ENCODE measurements at regions not wholly inside any gene's neighbourhood (a gene's known extent, or its start where the extent isn't known, plus 50 kb on each side); places are given as distances from the start of the nearest gene placed in this dataset.
"Not testable (repeated sequence)": the region's sequence is repeated elsewhere in the genome, so short reads cannot be mapped to it uniquely, and the experiment has no call there.

DNA sequence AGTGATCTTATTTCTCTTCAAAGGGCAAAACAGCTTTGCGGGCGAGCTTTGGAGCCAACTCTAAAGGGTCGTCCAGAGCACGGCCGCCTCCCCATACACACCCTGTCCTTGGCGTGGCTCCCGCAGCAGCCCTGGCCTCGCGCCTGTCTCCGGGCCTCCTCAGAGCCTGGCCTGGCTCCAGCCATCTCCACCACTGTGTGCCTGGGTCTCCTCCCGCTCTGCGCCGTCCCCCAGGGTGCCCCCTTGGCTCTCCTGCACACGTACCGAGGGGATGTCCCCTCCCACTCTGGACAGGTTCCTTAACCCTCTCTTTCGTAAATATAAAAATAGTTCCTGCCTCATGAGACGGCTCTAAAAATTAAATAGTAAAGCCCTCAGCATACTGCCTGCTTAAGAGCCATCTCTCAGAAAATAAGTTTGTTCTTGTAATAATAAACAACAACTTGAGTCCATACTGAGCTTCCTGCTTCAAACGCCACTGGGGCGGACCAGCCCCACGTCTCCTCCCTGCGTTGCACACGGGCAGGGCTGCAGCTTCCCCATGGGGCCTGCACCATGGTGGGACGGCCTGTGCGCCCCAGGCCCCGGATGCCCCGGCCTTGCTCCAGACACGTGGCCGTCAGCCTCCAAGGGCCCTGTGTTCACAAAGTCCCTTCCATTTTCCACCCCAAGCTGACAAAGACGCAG lies 226.2 kb downstream of the TTLL2 start:
- no peak for DNase-seq

GRCh38 chr6:167551628-167552257 lies 226.9 kb downstream of the TTLL2 start:
- no peak for DNase-seq

DNA sequence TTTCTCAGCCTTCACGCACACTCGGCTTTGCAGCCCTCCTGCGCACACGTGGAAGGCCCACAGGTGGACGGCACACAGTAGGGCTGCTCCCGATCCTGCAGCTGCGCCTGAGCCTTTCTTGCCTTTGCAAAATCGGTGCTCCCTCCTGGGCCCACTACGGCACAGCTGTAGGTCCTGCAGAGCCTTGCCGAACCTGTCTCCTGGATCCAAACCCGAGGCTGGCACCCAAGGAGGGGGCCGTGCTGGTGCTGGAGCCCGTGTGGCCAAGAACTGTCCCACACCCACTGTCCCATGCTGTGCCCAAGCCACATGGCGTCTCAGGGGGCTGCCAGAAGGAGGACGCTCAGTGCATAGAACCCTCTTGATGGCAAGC lies 227.4 kb downstream of the TTLL2 start:
- DNase-seq = no peak

- DNase-seq = no peak
Measured at GRCh38 chr6:167552961-167553735, 228.3 kb downstream of the TTLL2 start.

GRCh38 chr6:167553736-167554119 lies 228.8 kb downstream of the TTLL2 start:
- no peak for DNase-seq

DNA sequence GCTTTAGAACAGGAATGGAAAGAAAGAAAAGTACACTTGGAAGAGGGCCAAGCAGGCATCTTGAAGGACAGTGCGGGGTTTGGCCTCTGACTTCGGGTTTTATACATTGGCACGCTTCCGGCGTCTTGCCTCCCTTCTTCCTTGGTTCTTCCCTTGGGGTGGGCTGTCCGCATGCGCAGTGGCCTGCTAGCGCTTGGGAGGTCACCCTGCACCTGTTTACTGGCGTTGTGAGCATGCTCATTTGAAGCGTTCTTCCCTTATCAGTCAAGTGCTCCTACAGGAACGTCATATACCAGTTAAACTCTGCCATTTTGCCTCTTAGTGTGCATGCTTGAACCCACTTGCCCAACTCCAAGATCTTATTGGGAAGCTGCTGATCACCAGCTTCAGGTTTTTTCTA lies 230.0 kb downstream of the TTLL2 start:
- DNase-seq = no peak

GRCh38 chr6:167555836-167556235 lies 230.9 kb downstream of the TTLL2 start:
- DNase-seq = no peak

DNA sequence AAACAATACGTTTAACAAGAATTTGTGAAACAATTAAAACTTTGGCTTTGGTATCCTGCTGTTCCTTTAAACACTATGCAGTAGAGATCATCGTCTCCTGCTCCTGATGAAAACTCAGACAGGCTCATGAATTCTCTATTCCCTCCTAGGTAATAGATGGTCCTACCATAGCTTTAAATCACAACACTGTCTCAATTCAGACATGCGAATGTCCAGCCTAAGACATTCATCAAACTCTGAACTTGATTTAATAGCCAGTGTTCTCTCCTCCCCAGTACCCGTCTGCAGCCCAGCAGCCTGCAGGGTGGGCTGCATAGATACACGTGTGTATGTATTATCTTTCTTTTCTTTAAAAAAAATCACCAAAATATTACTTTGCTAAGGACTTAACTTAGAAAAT lies 232.8 kb downstream of the TTLL2 start:
- no peak for DNase-seq

DNA sequence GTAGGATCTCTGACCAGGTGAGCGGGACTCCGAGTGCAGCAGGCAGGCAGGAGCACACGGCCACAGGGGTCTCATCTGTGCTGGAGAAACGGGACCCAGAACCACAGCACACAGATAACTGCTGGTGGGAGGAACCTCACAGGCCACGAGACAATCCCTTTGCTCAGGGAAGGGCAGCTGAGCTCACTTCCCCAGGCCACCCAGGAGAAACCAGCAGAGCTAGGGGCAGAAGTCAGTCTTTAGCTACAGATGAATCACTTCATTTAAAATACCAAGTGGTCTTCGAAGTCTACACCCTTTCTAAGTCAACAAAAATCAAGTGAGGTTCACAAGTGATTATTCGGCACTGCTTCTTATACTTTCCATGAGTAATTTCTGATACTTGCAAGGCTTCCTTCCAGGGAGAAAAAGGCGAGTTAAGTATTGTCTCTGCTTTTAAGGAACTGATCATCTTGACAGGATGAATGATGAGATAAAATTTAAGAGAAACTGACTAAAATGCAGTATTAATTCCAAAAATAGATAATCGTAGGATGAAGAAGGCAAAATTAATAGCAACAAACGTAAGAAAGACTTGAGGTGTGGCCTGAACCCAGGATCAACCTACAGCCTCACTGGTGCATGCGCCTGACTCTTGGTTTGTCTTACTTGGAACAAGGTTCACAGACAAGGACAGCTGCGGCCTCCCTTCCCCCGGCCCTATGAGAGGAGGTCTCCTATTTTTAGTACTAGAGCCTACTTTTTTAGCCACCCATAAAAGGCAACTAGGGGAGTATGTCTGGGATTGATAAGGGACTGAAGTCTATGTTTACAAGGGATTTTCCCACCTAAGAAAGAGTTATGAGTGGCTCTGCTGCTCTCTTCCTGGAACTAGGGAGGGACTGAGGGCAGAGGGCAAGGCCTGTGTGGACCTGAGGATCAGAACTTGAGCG lies 233.6 kb downstream of the TTLL2 start:
- DNase-seq = no peak

DNA sequence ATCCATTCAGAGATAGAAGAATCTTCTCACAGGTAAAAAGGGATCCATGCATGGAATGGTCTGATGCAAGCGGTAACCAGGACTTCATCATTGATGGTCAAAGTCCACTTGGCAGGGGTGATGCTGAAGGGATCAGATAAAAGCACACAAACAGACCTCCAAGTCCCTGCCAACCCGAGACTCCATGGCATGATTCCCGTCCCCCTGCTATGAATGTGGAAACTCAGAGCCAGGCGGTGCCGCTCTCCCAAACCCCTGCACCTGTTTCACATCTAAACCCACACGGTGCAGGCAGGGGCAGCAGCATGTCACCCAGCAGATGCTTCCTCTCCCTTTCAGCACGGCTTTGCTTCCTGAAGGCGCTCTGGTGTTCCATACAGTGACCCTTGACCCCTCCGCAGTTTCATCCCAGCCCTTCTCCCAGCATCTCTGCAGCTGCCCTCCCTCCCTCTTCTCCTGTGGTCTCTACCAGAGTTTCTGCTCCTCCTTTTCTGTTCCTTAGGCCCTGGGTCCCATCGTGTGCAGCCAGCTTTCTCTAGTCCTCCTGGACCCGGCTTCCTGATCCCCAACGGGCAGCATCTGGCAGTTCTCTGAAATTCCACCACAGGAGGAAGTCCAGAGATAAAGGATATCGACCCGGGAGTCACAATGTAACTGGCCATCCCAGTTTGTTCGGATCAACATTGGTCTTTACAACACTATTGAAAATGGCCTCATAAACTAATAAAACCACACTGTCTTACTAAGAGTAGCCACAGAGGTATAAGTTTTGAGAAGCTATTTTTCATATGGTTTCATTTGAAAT lies 235.0 kb downstream of the TTLL2 start:
- DNase-seq = no peak

DNA sequence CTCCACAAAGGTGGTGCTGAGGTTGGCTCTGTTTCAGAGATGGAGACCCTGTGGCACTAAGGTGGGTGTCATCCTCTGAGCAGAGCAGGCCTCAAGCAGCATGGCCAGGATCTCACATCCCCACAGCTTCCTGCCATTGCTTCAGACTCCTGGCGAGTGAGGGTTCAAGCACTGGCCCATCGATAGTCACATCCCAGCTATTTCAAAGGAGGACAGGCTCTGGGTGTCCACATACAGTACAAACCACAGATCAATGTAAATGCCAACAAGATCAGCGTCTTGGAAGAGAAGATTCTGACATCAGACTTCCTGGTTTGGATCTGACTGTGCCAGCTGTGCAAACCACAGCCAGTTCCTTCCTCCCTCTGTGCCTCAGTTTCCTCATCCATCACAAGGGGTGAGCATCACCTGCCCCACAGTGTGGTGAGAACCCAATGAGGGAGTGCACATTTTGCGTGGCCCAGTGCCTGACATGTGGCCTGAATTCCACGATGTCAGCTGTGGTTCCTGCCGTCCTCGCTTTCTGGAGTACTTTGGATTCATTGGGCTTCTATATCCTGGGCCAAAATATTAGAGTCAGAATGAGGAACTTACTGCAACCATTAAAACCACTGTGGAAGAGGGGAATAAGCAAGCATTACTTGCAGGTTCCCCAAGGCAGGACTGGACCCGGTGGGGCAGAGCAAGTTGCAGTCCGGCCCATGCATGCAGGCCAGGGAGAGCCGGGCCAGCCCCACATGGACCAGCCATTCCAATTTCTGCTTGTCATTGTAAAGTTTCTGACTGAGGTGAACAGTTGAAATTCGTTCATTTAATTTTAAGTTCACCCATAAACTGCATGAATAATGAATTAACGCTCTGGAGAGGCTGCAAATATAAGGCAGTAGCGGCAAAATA lies 236.0 kb downstream of the TTLL2 start:
- DNase-seq = no peak

DNA sequence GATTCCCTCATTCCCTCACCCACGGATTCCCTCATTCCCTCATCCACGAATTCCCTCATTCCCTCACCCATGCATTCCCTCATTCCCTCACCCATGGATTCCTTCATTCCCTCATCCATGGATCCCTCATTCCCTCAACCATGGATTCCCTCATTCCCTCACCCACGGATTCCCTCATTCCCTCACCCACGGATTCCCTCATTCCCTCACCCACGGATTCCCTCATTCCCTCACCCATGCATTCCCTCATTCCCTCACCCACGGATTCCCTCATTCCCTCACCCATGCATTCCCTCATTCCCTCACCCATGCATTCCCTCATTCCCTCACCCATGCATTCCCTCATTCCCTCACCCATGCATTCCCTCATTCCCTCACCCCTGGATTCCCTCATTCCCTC lies 238.0 kb downstream of the TTLL2 start:
- not testable (repeated sequence) for DNase-seq

GRCh38 chr6:167564416-167565250 lies 239.7 kb downstream of the TTLL2 start:
- no peak for DNase-seq

DNA sequence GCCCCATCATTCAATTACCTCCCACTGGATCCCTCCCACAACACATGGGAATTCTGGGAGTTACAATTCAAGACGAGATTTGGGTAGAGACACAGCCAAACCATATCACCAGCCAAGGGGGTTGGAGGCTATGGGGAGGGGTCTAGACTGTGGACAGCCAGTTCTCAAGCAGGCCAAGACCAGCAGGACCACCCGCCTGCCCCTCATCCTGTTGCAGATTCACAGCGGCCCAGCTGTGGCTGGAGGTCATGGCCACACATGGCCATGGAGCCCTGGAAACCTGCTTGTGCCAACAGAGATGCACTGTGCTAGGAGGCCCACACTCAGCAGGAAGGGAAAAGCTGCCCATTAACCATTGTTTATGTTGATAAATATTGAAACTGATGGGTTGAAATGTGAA lies 240.5 kb downstream of the TTLL2 start:
- DNase-seq = no peak

DNA sequence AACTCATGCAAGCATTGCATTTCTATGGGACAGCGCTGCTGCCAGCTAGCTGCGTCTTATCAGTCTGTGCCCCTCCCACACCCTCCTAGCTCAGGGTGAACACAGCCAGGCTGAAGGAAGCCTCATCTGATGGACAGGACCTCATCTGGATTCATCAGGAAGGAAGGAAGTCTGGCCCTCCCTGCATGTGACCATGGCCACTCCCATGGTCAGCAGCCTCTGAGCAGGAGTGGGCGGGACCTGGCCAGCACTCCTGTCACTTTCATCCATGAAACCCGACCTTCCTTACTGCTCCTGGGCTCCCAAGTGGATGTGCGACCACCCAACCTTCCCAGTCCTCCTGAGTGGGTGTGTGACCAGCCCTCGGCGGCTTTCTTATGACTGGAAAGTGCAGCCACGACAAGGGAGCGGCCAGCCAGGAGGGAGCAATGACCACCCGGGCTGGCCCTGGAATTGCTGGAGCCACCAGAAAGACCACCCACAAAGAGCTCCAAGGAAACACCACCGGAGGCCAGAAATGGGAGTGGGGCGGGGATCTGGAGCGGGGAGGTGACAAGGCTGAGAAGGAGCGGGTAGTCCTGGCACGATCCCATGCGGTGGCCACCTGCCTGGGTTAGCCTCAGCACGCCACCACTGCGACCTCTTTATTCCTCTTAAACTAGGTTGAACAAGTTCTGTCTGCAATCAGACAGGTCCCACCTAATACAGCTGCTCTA lies 241.2 kb downstream of the TTLL2 start:
- DNase-seq = no peak

DNA sequence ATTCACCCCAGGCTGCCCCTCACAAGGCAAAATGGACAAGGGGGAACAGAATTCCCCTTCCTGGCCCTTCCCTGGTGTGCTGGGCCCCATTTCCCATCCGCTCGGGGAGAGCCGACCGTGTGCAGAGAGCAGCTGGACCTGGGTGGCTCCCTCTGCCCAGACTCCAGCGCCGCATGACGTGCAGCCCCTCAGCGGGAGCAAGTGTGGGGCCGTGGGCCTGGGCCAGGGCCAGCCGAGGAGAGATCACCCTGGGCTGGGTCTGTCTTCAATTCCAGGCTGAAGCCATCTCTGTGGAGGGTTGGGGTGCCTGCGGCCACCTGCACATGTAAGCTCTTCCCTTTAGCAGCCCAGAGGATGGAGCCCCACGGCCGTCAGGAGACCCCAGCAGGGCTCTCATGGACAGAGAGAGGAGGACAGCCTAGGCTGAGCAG lies 241.8 kb downstream of the TTLL2 start:
- no peak for DNase-seq

- no peak for DNase-seq
Measured at GRCh38 chr6:167567142-167568033, 242.5 kb downstream of the TTLL2 start.

- no peak for DNase-seq
Measured at GRCh38 chr6:167568407-167569024, 243.6 kb downstream of the TTLL2 start.

All from CD4-positive, alpha-beta T cell treated with Interleukin-4 for 4 hours (primary cell).